ENCODE measurements at regions not wholly inside any gene's neighbourhood (a gene's known extent, or its start where the extent isn't known, plus 50 kb on each side); places are given as distances from the start of the nearest gene placed in this dataset.

- no peaks in the 10 kb centered on the region for H3K4me1 ChIP-seq
- TF ChIP-seq CTCF (IDR thresholded peaks at IDR 0.05), result no peak
- TF ChIP-seq POLR2AphosphoS5 (IDR thresholded peaks at IDR 0.05), result no peak
- no peak for TF ChIP-seq EP300 (IDR thresholded peaks at IDR 0.05)
- no peak for TF ChIP-seq POLR2A (IDR thresholded peaks at IDR 0.05)
- DNase-seq (ENCODE audit: low spot score in 2 of 2), result no peak
Observed at GRCh38 chr5:29790281-29790680, 1403.2 kb upstream of the CDH6 start.

DNA sequence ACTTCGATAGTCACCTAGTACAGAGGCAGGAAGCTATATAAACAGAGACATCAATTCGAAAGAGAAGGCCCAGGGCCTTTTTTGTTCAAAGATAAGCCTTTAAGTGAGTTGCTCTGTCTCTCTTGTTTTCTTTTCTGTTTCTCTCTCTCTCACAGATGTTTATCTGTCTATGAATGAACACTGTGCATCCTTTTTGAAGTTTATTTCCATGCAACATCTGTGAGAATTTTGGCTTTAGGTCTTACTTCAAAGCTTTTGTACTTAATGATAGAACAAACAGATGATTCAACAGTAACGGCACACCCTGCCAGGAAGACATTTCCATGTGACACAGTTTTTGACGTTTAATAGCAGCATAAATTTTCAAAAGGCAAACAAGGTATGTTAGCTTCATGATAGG is 1413.1 kb upstream of the CDH6 start:
- no peak overlapping the region for H3K4me3 ChIP-seq
- H3K27ac ChIP-seq, result no peak overlapping the region
- peaks cover 3% of the 10 kb centered on the region for H3K9me3 ChIP-seq
- H3K4me1 ChIP-seq, result no peaks in the 10 kb centered on the region
- TF ChIP-seq CTCF (IDR thresholded peaks at IDR 0.05), result no peak
- TF ChIP-seq POLR2AphosphoS5 (IDR thresholded peaks at IDR 0.05), result no peak
- no peak for TF ChIP-seq EP300 (IDR thresholded peaks at IDR 0.05)
- no peak for TF ChIP-seq POLR2A (IDR thresholded peaks at IDR 0.05)
- DNase-seq (ENCODE audit: low spot score in 2 of 2), result no peak
- 23% methylated on average over 4 of the region's 4 CpGs for WGBS
- no peaks in the 10 kb centered on the region for H3K27me3 ChIP-seq
- no peaks in the 10 kb centered on the region for H3K36me3 ChIP-seq

More at GRCh38 chr5:29790281-29790680, 1403.2 kb upstream of the CDH6 start:
- Histone ChIP-seq H3K36me3 (no peaks in the 10 kb centered on the region), H3K9me3 (no peaks in the 10 kb centered on the region), H3K27ac (no peak overlapping the region), H3K4me3 (no peak overlapping the region), H3K27me3 (no peaks in the 10 kb centered on the region)

- no peak for DNase-seq (ENCODE audit: low spot score in 2 of 2)
- TF ChIP-seq POLR2A (IDR thresholded peaks at IDR 0.05) (no peak), CTCF (IDR thresholded peaks at IDR 0.05) (no peak), POLR2AphosphoS5 (IDR thresholded peaks at IDR 0.05) (no peak), EP300 (IDR thresholded peaks at IDR 0.05) (no peak)
- no peak overlapping the region for H3K27ac ChIP-seq
- no peak overlapping the region for H3K4me3 ChIP-seq
- H3K4me1 ChIP-seq, result no peaks in the 10 kb centered on the region
- WGBS, result 30% methylated on average over 3 of the region's 3 CpGs
- H3K36me3 ChIP-seq, result no peaks in the 10 kb centered on the region
- no peaks in the 10 kb centered on the region for H3K27me3 ChIP-seq
- peaks cover 3% of the 10 kb centered on the region for H3K9me3 ChIP-seq
Observed at GRCh38 chr5:29779141-29779540, 1414.3 kb upstream of the CDH6 start.

DNA sequence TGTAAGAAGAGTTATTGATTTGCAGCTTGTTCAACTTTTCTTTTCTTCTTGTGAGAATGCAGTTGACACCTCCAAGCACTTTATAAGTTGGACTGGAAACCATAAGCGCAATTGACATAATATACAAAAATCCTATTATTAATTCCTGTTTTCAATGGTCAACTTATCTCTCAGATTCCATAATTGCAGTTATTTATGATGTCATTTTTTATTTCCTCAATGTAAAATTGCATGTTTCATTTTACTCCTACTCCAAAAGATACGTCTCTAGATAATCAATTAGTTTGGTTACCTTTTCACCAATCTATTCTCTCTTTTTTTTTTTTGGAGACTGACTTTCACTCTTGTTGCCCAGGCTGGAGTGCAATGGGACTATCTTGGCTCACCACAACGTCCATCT is 1416.1 kb upstream of the CDH6 start:
- Histone ChIP-seq H3K4me1 (no peaks in the 10 kb centered on the region), H3K27me3 (no peaks in the 10 kb centered on the region), H3K36me3 (no peaks in the 10 kb centered on the region), H3K27ac (no peak overlapping the region), H3K9me3 (peaks cover 5% of the 10 kb centered on the region), H3K4me3 (no peak overlapping the region)
- DNase-seq (ENCODE audit: low spot score in 2 of 2), result no peak
- WGBS, result 81% methylated on average over 3 of the region's 3 CpGs
- TF ChIP-seq POLR2A (IDR thresholded peaks at IDR 0.05), result no peak

DNA sequence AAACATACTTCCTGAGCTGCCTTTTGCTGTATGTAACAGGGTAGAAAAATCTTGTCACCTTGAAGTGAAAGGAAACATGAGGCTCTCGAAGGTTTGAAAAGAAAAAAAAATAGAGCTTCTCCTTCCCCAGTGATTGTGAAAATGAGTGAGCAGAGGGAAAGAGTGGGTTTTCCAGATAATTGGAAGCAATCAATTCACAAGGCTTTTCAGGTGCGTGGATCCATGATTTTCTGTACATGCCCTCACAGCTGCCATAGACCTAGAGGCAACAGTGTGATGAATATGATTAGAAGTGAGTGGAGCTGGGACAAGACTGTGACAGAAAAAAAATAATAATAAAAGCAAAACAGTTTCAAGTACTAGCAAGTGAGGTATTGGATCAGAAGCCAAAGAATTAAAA is 1422.5 kb upstream of the CDH6 start:
- 51% methylated on average over 2 of the region's 2 CpGs for WGBS
- TF ChIP-seq EP300 (IDR thresholded peaks at IDR 0.05), result no peak
- TF ChIP-seq POLR2AphosphoS5 (IDR thresholded peaks at IDR 0.05), result no peak
- TF ChIP-seq CTCF (IDR thresholded peaks at IDR 0.05), result no peak
- no peak for TF ChIP-seq POLR2A (IDR thresholded peaks at IDR 0.05)
- H3K4me3 ChIP-seq, result no peak overlapping the region
- no peak overlapping the region for H3K27ac ChIP-seq
- no peak for DNase-seq (ENCODE audit: low spot score in 2 of 2)
- no peaks in the 10 kb centered on the region for H3K27me3 ChIP-seq
- H3K9me3 ChIP-seq, result peaks cover 2% of the 10 kb centered on the region
- no peaks in the 10 kb centered on the region for H3K4me1 ChIP-seq
- no peaks in the 10 kb centered on the region for H3K36me3 ChIP-seq

DNA sequence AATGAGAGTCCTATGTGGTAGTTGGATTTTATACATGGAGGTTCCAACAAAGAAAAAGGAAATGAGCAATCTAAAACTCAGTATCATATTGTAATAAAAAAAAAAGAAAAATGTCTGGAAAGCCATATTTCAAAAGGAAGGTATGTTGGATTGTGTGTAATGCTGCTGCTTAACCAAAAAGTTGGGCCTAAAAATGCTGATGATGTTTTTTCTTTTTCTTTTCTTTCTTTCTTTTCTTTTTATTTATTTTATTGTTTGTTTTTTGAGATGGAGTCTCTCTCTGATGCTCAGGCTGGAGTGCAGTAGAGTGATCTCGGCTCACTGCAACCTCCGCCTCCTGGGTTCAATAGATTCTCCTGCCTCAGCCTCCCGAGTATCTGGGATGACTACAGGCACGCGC is 1424.0 kb upstream of the CDH6 start:
- no peak overlapping the region for H3K4me3 ChIP-seq
- no peaks in the 10 kb centered on the region for H3K4me1 ChIP-seq
- H3K9me3 ChIP-seq, result peaks cover 2% of the 10 kb centered on the region
- H3K27me3 ChIP-seq, result no peaks in the 10 kb centered on the region
- no peaks in the 10 kb centered on the region for H3K36me3 ChIP-seq
- DNase-seq (ENCODE audit: low spot score in 2 of 2), result no peak
- WGBS, result 89% methylated on average over 5 of the region's 5 CpGs
- TF ChIP-seq CTCF (IDR thresholded peaks at IDR 0.05) (no peak), POLR2A (IDR thresholded peaks at IDR 0.05) (no peak), EP300 (IDR thresholded peaks at IDR 0.05) (no peak), POLR2AphosphoS5 (IDR thresholded peaks at IDR 0.05) (no peak)
- H3K27ac ChIP-seq, result no peak overlapping the region
